ENCODE measurements at regions not wholly inside any gene's neighbourhood (a gene's known extent, or its start where the extent isn't known, plus 50 kb on each side); places are given as distances from the start of the nearest gene placed in this dataset.

DNA sequence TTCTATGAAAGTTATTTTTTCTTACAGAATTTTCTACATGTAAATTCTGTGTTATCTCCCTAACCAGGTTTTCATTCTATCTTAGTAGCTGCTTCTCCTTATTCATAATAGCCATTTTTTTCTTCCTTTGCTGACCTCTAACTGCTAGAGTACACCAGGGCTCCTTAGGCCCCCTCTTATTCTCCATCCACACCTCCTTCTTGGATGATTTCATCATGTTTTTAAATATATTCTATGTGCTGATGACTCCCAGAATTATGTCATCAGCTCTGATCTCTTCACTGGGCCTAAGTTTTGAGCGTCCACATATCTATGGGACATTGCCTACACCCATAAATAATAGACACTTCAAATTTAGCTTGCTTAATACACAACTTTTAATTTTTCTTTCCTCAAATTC lies 721.5 kb downstream of the SLC16A7 start:
- TF ChIP-seq, protein P1, sequence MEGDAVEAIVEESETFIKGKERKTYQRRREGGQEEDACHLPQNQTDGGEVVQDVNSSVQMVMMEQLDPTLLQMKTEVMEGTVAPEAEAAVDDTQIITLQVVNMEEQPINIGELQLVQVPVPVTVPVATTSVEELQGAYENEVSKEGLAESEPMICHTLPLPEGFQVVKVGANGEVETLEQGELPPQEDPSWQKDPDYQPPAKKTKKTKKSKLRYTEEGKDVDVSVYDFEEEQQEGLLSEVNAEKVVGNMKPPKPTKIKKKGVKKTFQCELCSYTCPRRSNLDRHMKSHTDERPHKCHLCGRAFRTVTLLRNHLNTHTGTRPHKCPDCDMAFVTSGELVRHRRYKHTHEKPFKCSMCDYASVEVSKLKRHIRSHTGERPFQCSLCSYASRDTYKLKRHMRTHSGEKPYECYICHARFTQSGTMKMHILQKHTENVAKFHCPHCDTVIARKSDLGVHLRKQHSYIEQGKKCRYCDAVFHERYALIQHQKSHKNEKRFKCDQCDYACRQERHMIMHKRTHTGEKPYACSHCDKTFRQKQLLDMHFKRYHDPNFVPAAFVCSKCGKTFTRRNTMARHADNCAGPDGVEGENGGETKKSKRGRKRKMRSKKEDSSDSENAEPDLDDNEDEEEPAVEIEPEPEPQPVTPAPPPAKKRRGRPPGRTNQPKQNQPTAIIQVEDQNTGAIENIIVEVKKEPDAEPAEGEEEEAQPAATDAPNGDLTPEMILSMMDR (conservative IDR thresholded peaks at IDR 0.05 in 1 of 2, IDR thresholded peaks at IDR 0.05 in 1 of 2; ENCODE audit: extremely low read depth in 1 of 2, insufficient read depth in 1 of 2, low read depth in 1 of 2, low read length in 2 of 2), result no peak
- no peak for TF ChIP-seq EZH2 (IDR thresholded peaks at IDR 0.05; ENCODE audit: borderline replicate concordance, low read length)

Measured in mammary epithelial cell (primary cell).